ENCODE measurements at regions not wholly inside any gene's neighbourhood (a gene's known extent, or its start where the extent isn't known, plus 50 kb on each side); places are given as distances from the start of the nearest gene placed in this dataset.

- H3K4me2 ChIP-seq (ENCODE audit: low read length), result peak overlapping the region; percentile 69
- H3K27ac ChIP-seq (ENCODE audit: low read depth, low read length), result peak overlapping the region; percentile 92
- no peaks in the 10 kb centered on the region for H3K27me3 ChIP-seq (ENCODE audit: control insufficient read depth, low read length)
- H3K9me3 ChIP-seq (ENCODE audit: control insufficient read depth, insufficient read depth, low read length), result no peaks in the 10 kb centered on the region
- no peaks in the 10 kb centered on the region for H4K20me1 ChIP-seq (ENCODE audit: control insufficient read depth, insufficient read depth, low read depth, low read length)
- H3F3A ChIP-seq (ENCODE audit: control insufficient read depth, insufficient read depth), result peaks cover 51% of the 10 kb centered on the region
- peaks cover 100% of the 10 kb centered on the region for H3K4me1 ChIP-seq (ENCODE audit: control insufficient read depth, low read length)
- TF ChIP-seq EZH2phosphoT487 (IDR thresholded peaks at IDR 0.05; ENCODE audit: borderline replicate concordance, low read length) (no peak), CTCF (IDR thresholded peaks at IDR 0.05; ENCODE audit: low read depth, low read length, poor library complexity, severe bottlenecking) (no peak)
- H3K9me2 ChIP-seq (replicated peaks; ENCODE audit: control insufficient read depth, low read length), result no peaks in the 10 kb centered on the region
- H3K79me2 ChIP-seq (ENCODE audit: control insufficient read depth, low read length), result peaks cover 62% of the 10 kb centered on the region
- peak overlapping the region; percentile 69 for H3K4me3 ChIP-seq (ENCODE audit: low read length)
- no peaks in the 10 kb centered on the region; the same call in 1 of the 2 replicates for H3K36me3 ChIP-seq (ENCODE audit: control insufficient read depth, low read length)
Measured at GRCh38 chr14:22478670-22479069, 110.4 kb downstream of the DAD1 start.

DNA sequence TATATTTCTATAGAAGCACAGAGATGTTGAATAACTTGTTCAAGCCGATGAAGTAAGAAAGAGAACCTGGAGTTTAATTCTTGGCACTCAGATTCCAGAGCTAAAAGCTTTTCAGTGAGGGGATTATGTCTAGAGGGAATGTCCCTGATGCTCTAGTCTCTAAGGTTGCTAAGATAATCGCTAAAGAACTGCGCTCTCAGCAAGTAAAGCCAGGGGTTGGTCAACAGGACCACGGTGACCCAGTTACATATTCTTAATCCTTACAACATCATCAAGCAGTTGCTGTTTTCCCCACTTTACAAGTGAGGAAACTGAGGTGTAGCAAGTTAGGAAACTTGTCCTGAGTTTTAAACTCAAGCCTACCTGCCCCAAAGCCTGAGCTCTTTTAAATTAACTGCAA, 110.8 kb downstream of the DAD1 start:
- no peaks in the 10 kb centered on the region for H3K27me3 ChIP-seq (ENCODE audit: control insufficient read depth, low read length)
- TF ChIP-seq CTCF (IDR thresholded peaks at IDR 0.05; ENCODE audit: low read depth, low read length, poor library complexity, severe bottlenecking) (no peak), EZH2phosphoT487 (IDR thresholded peaks at IDR 0.05; ENCODE audit: borderline replicate concordance, low read length) (no peak)
- H3K4me3 ChIP-seq (ENCODE audit: low read length), result peak overlapping the region; percentile 69
- peak overlapping the region; percentile 92 for H3K27ac ChIP-seq (ENCODE audit: low read depth, low read length)
- H3K9me2 ChIP-seq (replicated peaks; ENCODE audit: control insufficient read depth, low read length), result no peaks in the 10 kb centered on the region
- no peaks in the 10 kb centered on the region for H3K9me3 ChIP-seq (ENCODE audit: control insufficient read depth, insufficient read depth, low read length)
- H3K4me2 ChIP-seq (ENCODE audit: low read length), result peak overlapping the region; percentile 69
- peaks cover 47% of the 10 kb centered on the region for H3F3A ChIP-seq (ENCODE audit: control insufficient read depth, insufficient read depth)
- no peaks in the 10 kb centered on the region; the same call in 1 of the 2 replicates for H3K36me3 ChIP-seq (ENCODE audit: control insufficient read depth, low read length)
- H3K79me2 ChIP-seq (ENCODE audit: control insufficient read depth, low read length), result peaks cover 64% of the 10 kb centered on the region
- no peaks in the 10 kb centered on the region for H4K20me1 ChIP-seq (ENCODE audit: control insufficient read depth, insufficient read depth, low read depth, low read length)
- peaks cover 100% of the 10 kb centered on the region for H3K4me1 ChIP-seq (ENCODE audit: control insufficient read depth, low read length)

GRCh38 chr14:22477569-22478194, 111.3 kb downstream of the DAD1 start:
- H3F3A ChIP-seq (ENCODE audit: control insufficient read depth, insufficient read depth), result peaks cover 46% of the 10 kb centered on the region
- peak overlapping the region; percentile 69 for H3K4me2 ChIP-seq (ENCODE audit: low read length)
- no peaks in the 10 kb centered on the region for H4K20me1 ChIP-seq (ENCODE audit: control insufficient read depth, insufficient read depth, low read depth, low read length)
- H3K4me1 ChIP-seq (ENCODE audit: control insufficient read depth, low read length), result peaks cover 100% of the 10 kb centered on the region
- peak overlapping the region; percentile 92 for H3K27ac ChIP-seq (ENCODE audit: low read depth, low read length)
- H3K9me3 ChIP-seq (ENCODE audit: control insufficient read depth, insufficient read depth, low read length), result no peaks in the 10 kb centered on the region
- H3K9me2 ChIP-seq (replicated peaks; ENCODE audit: control insufficient read depth, low read length), result no peaks in the 10 kb centered on the region
- H3K27me3 ChIP-seq (ENCODE audit: control insufficient read depth, low read length), result no peaks in the 10 kb centered on the region
- TF ChIP-seq CTCF (IDR thresholded peaks at IDR 0.05; ENCODE audit: low read depth, low read length, poor library complexity, severe bottlenecking), result no peak
- TF ChIP-seq EZH2phosphoT487 (IDR thresholded peaks at IDR 0.05; ENCODE audit: borderline replicate concordance, low read length), result no peak
- no peaks in the 10 kb centered on the region; the same call in 1 of the 2 replicates for H3K36me3 ChIP-seq (ENCODE audit: control insufficient read depth, low read length)
- H3K4me3 ChIP-seq (ENCODE audit: low read length), result peak overlapping the region; percentile 65
- peaks cover 60% of the 10 kb centered on the region for H3K79me2 ChIP-seq (ENCODE audit: control insufficient read depth, low read length)

All from DOHH2 (cell line).